K562 (cell line): ENCODE measurements at regions not wholly inside any gene's neighbourhood (a gene's known extent, or its start where the extent isn't known, plus 50 kb on each side); places are given as distances from the start of the nearest gene placed in this dataset.

Source experiments
- ATAC-seq: fragments of 200-7000 bp; cut with Tn5 transposase; 3 replicates; pipeline ENCODE4 v1.9.1; 2020; ENCODE audit warnings: moderate library complexity
- BruUV-seq: library from RNA; stranded (reverse); fragments of 400-500 nt; replicated peaks from 2 replicates; lab custom pipeline; 2021; lab: Mats Ljungman, UMichigan
- CTCF ChIA-PET: fragments of 300-600 bp; formaldehyde crosslinking; extraction: SDS; loops from one replicate; lab custom pipeline; 2021; ENCODE audit warnings: low intra/inter-chr PET ratio; lab: Yijun Ruan, JAX
- POLR2A ChIA-PET: fragments of 300-600, 350-650 bp; sonication (Branson Sonifier 250); formaldehyde crosslinking; extraction: SDS; loops from one replicate; lab custom pipeline; 2021; ENCODE audit warnings: antibody characterized with exemption, inconsistent platforms; lab: Yijun Ruan, JAX
- DNase-seq, 4 experiments: peaks; one replicate each; pipeline versions ENCODE4 v3.0.0 to v3.0.0-alpha.2; 2011 to 2018; ENCODE audit warnings: low spot score in 3 of 4, mixed read lengths in 3 of 4; ENCODE audit errors: extremely low read depth in 1 of 4
- FAIRE-seq: peaks from 2 replicates; lab custom pipeline; 2011; peaks lifted over from hg19 to GRCh38; lab: Jason Lieb, UNC
- H2AFZ ChIP-seq: 2 replicates; pipeline ENCODE4 v1.6.0; 2011; ENCODE audit warnings: low read depth, low read length, control low read depth, inconsistent platforms
- H3K27ac ChIP-seq: fragments of 200-600 bp; 3 replicates; pipeline ENCODE4 v1.8.0; 2011; ENCODE audit warnings: low read depth, mild to moderate bottlenecking, control low read depth, inconsistent platforms, low read length, moderate library complexity, mixed read lengths; ENCODE audit errors: extremely low read depth
- H3K27me3 ChIP-seq, 2 experiments: fragments of 300-600 bp in 1 of 2; 2 replicates in 1 of 2; 3 replicates in 1 of 2; pipeline versions ENCODE4 v1.6.0 to v1.8.0; 2011; ENCODE audit warnings: inconsistent platforms in 2 of 2, low read length in 2 of 2, mild to moderate bottlenecking in 1 of 2, mixed read lengths in 1 of 2, moderate library complexity in 1 of 2; ENCODE audit not compliant: control insufficient read depth in 2 of 2, insufficient read depth in 2 of 2
- H3K36me3 ChIP-seq: fragments of 300-600 bp; 3 replicates; pipeline ENCODE4 v1.8.0; 2011; ENCODE audit warnings: mild to moderate bottlenecking, low read length, inconsistent platforms; ENCODE audit not compliant: control insufficient read depth, insufficient read depth
- H3K4me1 ChIP-seq, 2 experiments: fragments of 200-600 bp in 1 of 2; replicated peaks in 1 of 2; 2 replicates in 1 of 2; 3 replicates in 1 of 2; pipeline versions ENCODE4 v1.5.1 to v1.8.0; 2011; ENCODE audit warnings: inconsistent platforms in 2 of 2, low read length in 2 of 2, mild to moderate bottlenecking in 1 of 2, mixed read lengths in 1 of 2, moderate library complexity in 1 of 2; ENCODE audit not compliant: control insufficient read depth in 2 of 2, insufficient read depth in 2 of 2
- H3K4me2 ChIP-seq: 2 replicates; pipeline ENCODE4 v1.6.1; 2011; ENCODE audit warnings: low read length, control low read depth, inconsistent platforms, mixed read lengths; ENCODE audit not compliant: insufficient read depth
- H3K4me3 ChIP-seq: fragments of 200-600 bp; sonication (generic), shearing (Covaris generic); 2 replicates; pipeline ENCODE4 v1.5.1; 2016; ENCODE audit warnings: control low read depth, inconsistent platforms
- H3K79me2 ChIP-seq: fragments of 200-600 bp; 3 replicates; pipeline ENCODE4 v1.8.0; 2011; ENCODE audit warnings: low read length, inconsistent platforms; ENCODE audit not compliant: control insufficient read depth, insufficient read depth
- H3K9ac ChIP-seq, 2 experiments: 2 replicates each; pipeline versions ENCODE4 v1.6.0 to v1.6.1; 2011; ENCODE audit warnings: low read depth in 2 of 2, low read length in 2 of 2, control low read depth in 1 of 2, inconsistent platforms in 1 of 2, mild to moderate bottlenecking in 1 of 2, mixed read lengths in 1 of 2; ENCODE audit not compliant: insufficient read depth in 1 of 2
- H3K9me1 ChIP-seq: one replicate; pipeline ENCODE4 v1.6.0; 2011; ENCODE audit warnings: inconsistent platforms, mild to moderate bottlenecking, low read length, moderate library complexity; ENCODE audit not compliant: control insufficient read depth, insufficient read depth
- H3K9me3 ChIP-seq: replicated peaks from 2 replicates; pipeline ENCODE4 v1.5.1; 2011; ENCODE audit warnings: low read depth, low read length, inconsistent platforms; ENCODE audit not compliant: control insufficient read depth, insufficient read depth
- H4K20me1 ChIP-seq: replicated peaks from 2 replicates; pipeline ENCODE4 v1.6.1; 2011; ENCODE audit warnings: low read length, inconsistent platforms, mixed read lengths; ENCODE audit not compliant: control insufficient read depth, insufficient read depth
- AFF4 ChIP-seq: sonication (generic); formaldehyde crosslinking; IDR thresholded peaks from 2 replicates; pipeline ENCODE4 v1.8.0; 2023; ENCODE audit warnings: mild to moderate bottlenecking, missing genetic modification reagents
- ATF2 ChIP-seq: sonication (generic); formaldehyde crosslinking; IDR thresholded peaks from 2 replicates; pipeline ENCODE4 v1.8.1; 2022; ENCODE audit warnings: missing genetic modification reagents
- ATF6 ChIP-seq: sonication (generic); formaldehyde crosslinking; IDR thresholded peaks from 2 replicates; pipeline ENCODE4 v1.4.0; 2020; ENCODE audit warnings: mild to moderate bottlenecking, missing genetic modification reagents
- CTCFL ChIP-seq: IDR thresholded peaks from 2 replicates; pipeline ENCODE4 v1.6.1; 2011; ENCODE audit warnings: borderline replicate concordance, low read depth, mild to moderate bottlenecking, moderate library complexity, low read length; ENCODE audit not compliant: insufficient read depth, poor library complexity, severe bottlenecking
- KLF1 ChIP-seq: fragments of 450-650 bp; IDR thresholded peaks from 2 replicates; pipeline ENCODE4 v1.6.1; 2016; ENCODE audit warnings: missing genetic modification characterization, missing compliant biosample characterization
- MED1 ChIP-seq: sonication (generic); formaldehyde crosslinking; IDR thresholded peaks from 2 replicates; pipeline ENCODE4 v1.8.1; 2023; ENCODE audit warnings: missing genetic modification reagents, borderline replicate concordance
- MTA1 ChIP-seq: fragments of 450-650 bp; IDR thresholded peaks from 2 replicates; pipeline ENCODE4 v1.6.1; 2017; ENCODE audit warnings: borderline replicate concordance
- NFIC ChIP-seq: fragments of 450-650 bp; IDR thresholded peaks from 2 replicates; pipeline ENCODE4 v1.6.1; 2017; ENCODE audit warnings: mild to moderate bottlenecking, inconsistent platforms
- RAD21 ChIP-seq, 2 experiments: fragments of 250-450 bp in 1 of 2; fragments of 450-650 bp in 1 of 2; sonication (Bioruptor Pico) in 1 of 2; formaldehyde crosslinking in 1 of 2; IDR thresholded peaks in 1 of 2; conservative IDR thresholded peaks in 1 of 2; 2 replicates each; pipeline versions ENCODE4 v1.4.0 to v1.8.0; 2020 to 2022; ENCODE audit warnings: mild to moderate bottlenecking in 2 of 2, moderate library complexity in 1 of 2
- ZNF311 ChIP-seq: fragments of 250-450 bp; sonication (Bioruptor Pico); IDR thresholded peaks from 2 replicates; pipeline ENCODE4 v1.4.0; 2020; ENCODE audit warnings: mild to moderate bottlenecking, moderate library complexity
- WGBS: fragments of 100-300 bp; shearing (Covaris generic); methylation state at CpG from one replicate; pipeline ENCODE4 v1.1.6; 2016; ENCODE audit warnings: low coverage, mixed read lengths; ENCODE audit not compliant: insufficient coverage; ENCODE audit errors: missing lambda C conversion rate; 5-methylcytosine and 5-hydroxymethylcytosine counted together
- in situ Hi-C: fragments of 300-500 bp; cut with MboI; formaldehyde crosslinking; loops from 4 replicates; pipeline ENCODE4 v1.15.0; 2018; ENCODE audit warnings: inconsistent platforms, mixed read lengths
- intact Hi-C: fragments of 100-400 bp; cut with micrococcal nuclease; formaldehyde crosslinking; loops from 2 replicates; pipeline ENCODE4 v1.14.2; 2022

DNA sequence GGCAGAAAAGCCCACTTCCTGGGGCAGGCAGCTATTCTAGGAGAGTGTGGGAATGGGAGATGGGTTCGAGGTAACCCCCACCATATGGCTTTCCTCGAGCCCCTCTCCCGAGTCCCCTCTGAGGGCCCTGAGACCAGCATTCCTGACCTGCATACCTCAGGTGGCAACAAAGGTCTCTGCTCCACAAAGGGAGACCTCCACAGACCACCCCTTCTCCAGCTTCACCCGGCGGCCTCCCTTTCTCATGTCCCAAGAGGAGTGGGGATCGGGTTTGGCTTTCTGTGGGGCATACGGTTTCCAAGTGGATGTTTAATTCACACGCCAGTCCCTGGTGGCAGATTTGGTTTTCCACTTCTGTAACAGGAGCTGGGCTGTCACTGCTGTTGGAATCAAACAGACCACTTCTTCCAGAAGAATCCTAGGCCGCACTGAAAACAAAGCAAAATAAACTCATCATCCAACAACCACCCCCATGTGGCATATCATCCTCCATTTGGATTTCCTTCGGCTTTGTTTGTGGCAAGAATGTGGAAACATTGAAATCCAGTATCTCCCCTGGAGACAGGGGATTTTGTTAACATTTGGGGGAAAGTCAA lies 83.2 kb downstream of the DLL1 start:
- TF ChIP-seq CTCFL (no peak), MED1 (no peak), ATF2 (CRISPR knock-in tag) (no peak), ZNF311 (no peak), KLF1 (tag) (no peak), AFF4 (CRISPR knock-in tag) (no peak), MTA1 (no peak), RAD21 (CRISPR knock-in tag; conservative IDR thresholded peaks at IDR 0.05 in 1 of 2, IDR thresholded peaks at IDR 0.05 in 1 of 2) (no peak), NFIC (no peak), ATF6 (no peak)
- no peaks in the 10 kb centered on the region for H3K79me2 ChIP-seq
- no TSS peak for BruUV-seq
- H3K27ac ChIP-seq = no peak overlapping the region
- H3K36me3 ChIP-seq = no peaks in the 10 kb centered on the region
- H3K9me1 ChIP-seq = no peaks in the 10 kb centered on the region
- in situ Hi-C loops = no loop called here
- no peak for DNase-seq
- H3K9ac ChIP-seq = no peak overlapping the region
- no peaks in the 10 kb centered on the region for H4K20me1 ChIP-seq
- no peaks in the 10 kb centered on the region for H3K4me1 ChIP-seq
- ChIA-PET POLR2A (interaction anchor here (0.7 to 1.0 kb wide), 2 partner anchors 20 to 338 kb away, joined by 3 to 4 read pairs; no protein-coding TSS in a partner anchor), CTCF (no interaction called here)
- H3K4me3 ChIP-seq = no peak overlapping the region
- H3K9me3 ChIP-seq = no peaks in the 10 kb centered on the region
- 0% methylated on average over 10 of the region's 10 CpGs for WGBS
- FAIRE-seq = no peak
- H2AFZ ChIP-seq = no peak overlapping the region
- no peak overlapping the region for H3K4me2 ChIP-seq
- peaks cover 32 to 58% of the 10 kb centered on the region in 2 experiments; a peak in 4 of 5 replicates for H3K27me3 ChIP-seq
- intact Hi-C loops = no loop called here
- ATAC-seq = no peak
